Mesothelial cell of epicardium (in vitro differentiated cells): ENCODE measurements at regions not wholly inside any gene's neighbourhood (a gene's known extent, or its start where the extent isn't known, plus 50 kb on each side); places are given as distances from the start of the nearest gene placed in this dataset.
"Not testable (repeated sequence)": the region's sequence is repeated elsewhere in the genome, so short reads cannot be mapped to it uniquely, and the experiment has no call there.

Experiments
- DNase-seq, 2 experiments: peaks; one replicate each; pipeline ENCODE4 v3.0.0; 2021; ENCODE audit warnings: low spot score in 2 of 2; ENCODE audit not compliant: unreplicated experiment in 2 of 2
- H3K27ac Mint-ChIP-seq: 2 replicates; pipeline ENCODE4 v1.8.0; 2021; ENCODE audit warnings: mixed read lengths
- H3K27me3 Mint-ChIP-seq: 2 replicates; pipeline ENCODE4 v1.8.0; 2021; ENCODE audit warnings: low read depth, mixed read lengths
- H3K36me3 Mint-ChIP-seq: 2 replicates; pipeline ENCODE4 v1.8.0; 2021; ENCODE audit warnings: mixed read lengths
- H3K4me1 Mint-ChIP-seq: 2 replicates; pipeline ENCODE4 v1.8.0; 2021; ENCODE audit warnings: mixed read lengths
- H3K4me3 Mint-ChIP-seq: 2 replicates; pipeline ENCODE4 v1.8.0; 2021; ENCODE audit warnings: mild to moderate bottlenecking, moderate library complexity, mixed read lengths
- H3K9me3 Mint-ChIP-seq: 2 replicates; pipeline ENCODE4 v1.8.0; 2021; ENCODE audit warnings: mixed read lengths

DNA sequence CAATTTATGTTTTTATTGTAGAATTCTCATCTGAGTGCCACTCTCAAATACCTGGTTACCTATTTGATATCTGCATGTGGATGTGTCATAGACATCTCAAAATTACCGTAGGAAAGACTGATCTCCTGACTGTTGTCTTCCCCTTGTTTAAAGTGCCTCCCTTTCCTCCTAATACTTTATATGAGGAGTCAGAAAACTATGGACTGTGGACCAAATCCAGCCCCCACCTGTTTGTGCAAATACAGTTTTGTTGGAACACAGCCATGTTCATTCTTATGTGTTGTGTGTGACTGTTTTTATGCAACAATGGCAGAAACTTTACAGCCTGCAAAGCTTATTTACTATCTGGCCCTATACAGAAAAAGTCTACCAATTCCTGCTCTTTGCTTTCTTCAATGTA, 150.6 kb downstream of the NBPF8 start:
- not testable (repeated sequence) for H3K9me3 Mint-ChIP-seq, H3K27me3 Mint-ChIP-seq, H3K4me3 Mint-ChIP-seq, H3K27ac Mint-ChIP-seq, H3K4me1 Mint-ChIP-seq, DNase-seq, H3K36me3 Mint-ChIP-seq

DNA sequence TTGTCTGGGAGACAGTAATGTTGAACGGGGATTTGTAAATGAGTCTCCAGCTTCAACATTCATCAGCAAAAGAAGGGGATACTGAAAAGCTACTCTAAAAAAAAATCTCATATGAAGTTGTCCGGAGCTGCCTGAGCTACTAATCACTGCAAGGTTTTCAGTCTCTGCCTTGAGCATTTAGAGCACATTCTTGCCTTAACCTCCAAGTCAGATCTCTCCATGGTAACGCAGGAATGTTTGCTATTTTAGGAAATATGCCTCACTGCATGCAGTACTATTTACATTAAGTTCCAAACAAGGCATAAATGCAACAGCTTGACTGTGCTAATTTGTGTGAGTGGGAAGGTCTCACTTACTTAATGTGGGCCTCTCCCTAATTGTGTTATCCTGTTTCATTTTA, 152.8 kb downstream of the NBPF8 start:
- not testable (repeated sequence) for H3K36me3 Mint-ChIP-seq, H3K4me1 Mint-ChIP-seq, H3K9me3 Mint-ChIP-seq, H3K27ac Mint-ChIP-seq, H3K27me3 Mint-ChIP-seq, H3K4me3 Mint-ChIP-seq, DNase-seq

DNA sequence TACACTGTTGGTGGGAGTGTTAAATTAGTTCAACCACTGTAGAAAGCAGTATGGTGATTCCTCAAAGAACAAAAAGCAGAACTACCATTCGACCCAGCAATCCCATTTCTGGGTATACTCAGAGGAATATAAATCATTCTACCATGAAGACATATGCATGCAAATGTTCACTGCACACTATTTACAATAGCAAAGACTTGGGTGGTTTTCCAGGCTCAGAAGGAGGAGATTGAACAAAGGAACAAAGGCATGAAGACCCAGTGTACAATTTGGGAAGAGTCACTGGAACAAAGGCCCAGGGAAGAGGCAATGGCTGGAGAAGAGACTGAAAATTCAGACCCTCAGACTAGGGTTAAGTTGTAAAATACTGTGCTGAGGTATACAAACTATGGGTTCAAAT, 148.5 kb upstream of the NBPF26 start:
- not testable (repeated sequence) for H3K9me3 Mint-ChIP-seq, H3K27ac Mint-ChIP-seq, H3K4me1 Mint-ChIP-seq, DNase-seq, H3K27me3 Mint-ChIP-seq, H3K4me3 Mint-ChIP-seq, H3K36me3 Mint-ChIP-seq

DNA sequence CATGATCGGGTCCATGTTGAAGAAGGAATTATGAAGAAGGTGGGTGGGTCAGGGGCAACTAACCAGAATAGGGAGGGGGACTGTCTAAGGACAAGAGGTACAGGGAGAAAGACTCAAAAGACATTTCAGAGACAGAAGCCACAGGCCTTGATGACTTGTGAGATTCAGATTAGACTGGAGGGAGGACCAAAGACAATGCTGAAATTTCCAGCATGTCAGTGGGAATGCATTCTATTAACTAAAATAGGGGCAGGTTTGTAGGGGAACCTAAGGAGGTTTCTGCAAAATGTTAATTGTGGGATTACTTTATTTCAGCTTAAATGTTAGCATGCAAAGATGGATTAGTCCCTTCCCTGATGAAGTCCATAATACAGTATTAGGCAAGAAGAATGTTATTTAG, 141.6 kb upstream of the NBPF26 start:
- not testable (repeated sequence) for DNase-seq, H3K9me3 Mint-ChIP-seq, H3K27ac Mint-ChIP-seq, H3K4me1 Mint-ChIP-seq, H3K27me3 Mint-ChIP-seq, H3K36me3 Mint-ChIP-seq, H3K4me3 Mint-ChIP-seq

DNA sequence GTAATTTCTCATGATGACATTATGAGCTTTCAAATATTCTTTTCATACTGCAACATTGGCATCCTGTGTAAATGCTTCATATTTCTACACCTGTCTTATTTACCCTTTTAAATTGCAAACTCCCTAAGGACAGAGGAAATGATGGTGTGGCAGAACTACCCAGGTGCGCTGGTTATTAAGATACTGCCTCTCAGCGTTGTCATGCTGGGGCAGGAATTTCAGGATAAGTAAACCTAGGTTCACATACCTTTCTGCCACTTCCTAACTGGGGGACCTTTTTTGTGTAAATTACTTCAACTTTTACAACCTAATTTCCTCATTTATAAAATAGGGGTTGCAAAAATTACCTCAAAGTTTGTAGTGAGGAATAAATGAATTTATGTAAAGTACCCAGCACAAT, 137.7 kb upstream of the NBPF26 start:
- H3K27ac Mint-ChIP-seq, H3K36me3 Mint-ChIP-seq, H3K9me3 Mint-ChIP-seq, DNase-seq, H3K4me1 Mint-ChIP-seq, H3K4me3 Mint-ChIP-seq, H3K27me3 Mint-ChIP-seq: not testable (repeated sequence)

DNA sequence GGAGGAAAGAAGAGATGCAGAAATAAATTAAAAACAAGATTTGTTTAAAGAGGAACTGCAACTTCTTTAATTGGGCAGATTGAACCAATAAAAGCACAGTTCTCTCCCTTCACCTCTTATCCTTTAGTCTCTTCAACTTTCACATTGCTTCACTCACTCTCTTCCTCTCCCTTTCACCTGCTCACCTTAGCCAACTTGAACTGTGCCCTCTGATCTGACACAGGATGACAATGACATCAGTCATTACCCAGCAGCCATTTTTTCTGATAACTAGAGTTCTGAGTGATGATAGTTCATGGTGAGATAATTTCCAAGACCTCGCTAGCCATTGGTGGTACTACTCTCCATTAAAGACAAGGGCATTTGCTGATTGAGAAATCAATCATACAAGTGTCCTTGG, 134.9 kb upstream of the NBPF26 start:
- H3K9me3 Mint-ChIP-seq, H3K27me3 Mint-ChIP-seq, H3K4me3 Mint-ChIP-seq, H3K36me3 Mint-ChIP-seq, DNase-seq, H3K27ac Mint-ChIP-seq, H3K4me1 Mint-ChIP-seq: not testable (repeated sequence)

DNA sequence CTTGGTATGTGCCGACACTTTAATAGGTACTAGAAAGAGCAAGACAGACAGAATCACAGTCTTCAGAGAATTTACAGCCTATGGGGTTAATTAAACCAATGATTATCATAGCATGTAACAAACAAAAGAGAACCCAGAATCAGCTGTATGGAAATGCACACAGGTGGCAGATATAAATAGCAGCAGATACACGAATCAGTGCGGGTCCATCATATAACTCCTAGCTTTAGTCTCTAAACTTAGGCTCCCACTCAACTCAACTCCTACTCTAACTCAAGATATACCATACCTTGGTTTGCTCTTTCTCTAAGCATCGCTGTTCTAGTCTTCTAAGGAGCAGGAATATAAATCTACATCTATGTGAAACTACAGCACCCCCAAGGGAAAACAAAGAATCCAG, 132.0 kb upstream of the NBPF26 start:
- not testable (repeated sequence) for H3K36me3 Mint-ChIP-seq, H3K4me1 Mint-ChIP-seq, H3K27ac Mint-ChIP-seq, H3K9me3 Mint-ChIP-seq, H3K27me3 Mint-ChIP-seq, DNase-seq, H3K4me3 Mint-ChIP-seq

DNA sequence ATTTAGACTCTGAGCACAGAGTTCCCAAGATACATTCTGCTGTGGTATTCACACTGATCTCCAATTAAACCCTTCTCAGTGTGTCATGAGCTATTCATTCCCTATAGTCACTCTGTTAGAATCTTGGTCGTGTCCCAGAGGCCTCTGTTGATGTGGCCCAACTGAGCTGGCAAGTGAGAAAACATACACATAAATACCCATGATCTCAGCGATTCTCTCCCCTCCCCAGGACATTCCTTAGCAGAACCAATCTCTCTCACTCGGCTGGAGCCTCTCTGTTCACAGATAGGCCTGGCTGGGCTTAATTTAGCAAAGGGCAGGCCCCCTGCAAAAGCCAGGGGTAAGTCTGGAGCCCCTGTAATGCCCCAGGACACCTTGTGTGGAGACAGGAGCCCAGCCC, 130.8 kb upstream of the NBPF26 start:
- H3K36me3 Mint-ChIP-seq, H3K27me3 Mint-ChIP-seq, H3K9me3 Mint-ChIP-seq, DNase-seq, H3K4me3 Mint-ChIP-seq, H3K4me1 Mint-ChIP-seq, H3K27ac Mint-ChIP-seq: not testable (repeated sequence)

DNA sequence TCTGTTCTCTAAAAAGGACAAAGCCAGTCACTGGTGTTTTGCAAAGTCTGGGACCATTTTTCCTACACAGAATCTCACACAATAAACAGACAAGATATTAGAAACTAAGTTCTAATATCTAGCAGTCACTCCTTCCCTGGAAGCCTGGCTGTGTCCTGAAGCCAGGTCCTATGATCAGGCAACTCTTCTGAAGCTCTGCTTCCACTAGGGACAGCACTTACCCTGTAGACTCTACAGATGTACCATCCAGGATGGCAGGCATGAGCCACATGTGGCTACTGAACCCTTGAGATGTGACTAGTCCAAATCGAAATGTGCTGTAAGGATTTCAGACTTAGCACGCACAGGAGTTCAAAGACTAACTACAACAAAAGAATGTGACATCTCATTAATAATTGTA, 130.1 kb upstream of the NBPF26 start:
- H3K27me3 Mint-ChIP-seq, H3K4me1 Mint-ChIP-seq, H3K9me3 Mint-ChIP-seq, H3K27ac Mint-ChIP-seq, DNase-seq, H3K36me3 Mint-ChIP-seq, H3K4me3 Mint-ChIP-seq: not testable (repeated sequence)

DNA sequence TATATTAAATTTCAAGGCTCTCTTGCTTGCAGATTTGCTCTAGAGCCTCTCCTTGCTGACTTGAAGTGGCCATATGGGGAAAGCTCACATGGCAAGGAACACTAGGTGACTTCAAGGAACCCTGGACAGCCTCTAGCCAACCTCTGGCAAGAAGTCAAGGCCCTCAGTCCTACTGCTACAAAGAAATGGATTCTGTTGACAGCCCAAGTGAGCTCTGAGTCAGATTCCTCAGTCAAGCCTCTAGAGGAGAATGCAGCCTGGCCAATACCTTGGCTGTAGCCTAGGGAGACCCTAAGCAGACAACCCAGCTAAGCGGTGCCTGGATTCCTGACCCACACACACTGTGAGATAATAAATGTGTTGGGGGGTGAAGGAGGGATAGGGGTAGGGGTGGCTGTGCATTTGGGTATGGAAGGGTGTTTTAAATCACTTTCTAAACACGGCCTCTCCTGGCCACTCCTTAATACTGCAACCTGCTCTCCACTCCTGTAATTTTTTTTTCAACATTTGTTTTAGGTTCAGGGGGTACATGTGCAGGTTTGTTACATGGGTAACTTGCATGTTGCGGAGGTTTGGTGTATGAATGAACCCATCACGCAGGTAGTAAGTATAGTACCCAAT, 125.3 kb upstream of the NBPF26 start:
- H3K9me3 Mint-ChIP-seq, H3K27me3 Mint-ChIP-seq, H3K36me3 Mint-ChIP-seq, H3K4me3 Mint-ChIP-seq, DNase-seq, H3K4me1 Mint-ChIP-seq, H3K27ac Mint-ChIP-seq: not testable (repeated sequence)

DNA sequence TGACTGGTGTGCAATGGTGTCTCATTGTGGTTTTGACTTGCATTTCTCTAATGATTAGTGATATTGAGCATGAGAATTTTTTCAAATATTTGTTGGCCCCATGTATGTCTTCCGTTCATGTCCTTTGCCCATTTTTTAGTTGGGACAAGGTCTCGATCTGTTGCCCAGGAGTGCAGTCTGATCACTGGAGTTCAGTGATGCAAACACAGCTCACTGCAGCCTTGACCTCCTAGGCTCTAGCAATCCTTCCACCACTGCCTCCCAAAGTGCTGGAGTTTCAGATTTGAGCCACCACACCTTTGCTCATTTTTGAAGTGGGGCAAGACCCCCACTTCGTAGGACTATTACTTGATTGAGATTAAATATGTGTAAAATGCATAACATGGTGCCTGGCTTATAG, 124.2 kb upstream of the NBPF26 start:
- not testable (repeated sequence) for H3K27ac Mint-ChIP-seq

DNA sequence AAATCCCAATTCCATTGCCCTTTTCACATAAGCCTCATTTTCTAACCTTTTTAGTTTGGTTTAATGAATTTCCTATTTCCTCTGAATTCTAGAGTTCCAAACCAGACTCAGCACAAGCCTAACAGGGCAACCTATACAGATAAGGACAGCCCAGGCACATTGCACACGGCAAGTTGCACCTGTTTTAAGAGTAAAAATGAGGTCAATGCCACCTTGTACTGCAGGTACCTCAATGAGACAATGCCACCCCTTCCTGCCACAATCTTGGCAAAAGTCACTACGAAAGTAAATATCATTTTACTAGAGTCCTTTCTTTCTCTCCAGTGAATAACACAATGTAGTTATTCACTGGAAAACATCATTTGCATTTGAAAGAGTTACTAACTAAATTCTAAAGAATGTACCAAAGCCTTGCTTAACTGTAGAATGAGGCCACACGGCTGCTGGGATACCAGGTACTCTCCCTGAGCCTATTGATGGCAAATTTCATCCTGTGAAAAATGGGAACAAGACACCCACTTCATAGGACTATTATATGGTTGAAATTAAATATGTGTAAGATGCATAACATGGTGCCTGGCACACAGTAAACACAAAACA, 123.2 kb upstream of the NBPF26 start:
- DNase-seq, H3K4me1 Mint-ChIP-seq, H3K36me3 Mint-ChIP-seq, H3K27me3 Mint-ChIP-seq, H3K4me3 Mint-ChIP-seq, H3K9me3 Mint-ChIP-seq, H3K27ac Mint-ChIP-seq: not testable (repeated sequence)

More for the DNA sequence above, 124.2 kb upstream of the NBPF26 start:
- not testable (repeated sequence) for H3K4me3 Mint-ChIP-seq, H3K9me3 Mint-ChIP-seq, H3K4me1 Mint-ChIP-seq, H3K27me3 Mint-ChIP-seq, H3K36me3 Mint-ChIP-seq, DNase-seq

DNA sequence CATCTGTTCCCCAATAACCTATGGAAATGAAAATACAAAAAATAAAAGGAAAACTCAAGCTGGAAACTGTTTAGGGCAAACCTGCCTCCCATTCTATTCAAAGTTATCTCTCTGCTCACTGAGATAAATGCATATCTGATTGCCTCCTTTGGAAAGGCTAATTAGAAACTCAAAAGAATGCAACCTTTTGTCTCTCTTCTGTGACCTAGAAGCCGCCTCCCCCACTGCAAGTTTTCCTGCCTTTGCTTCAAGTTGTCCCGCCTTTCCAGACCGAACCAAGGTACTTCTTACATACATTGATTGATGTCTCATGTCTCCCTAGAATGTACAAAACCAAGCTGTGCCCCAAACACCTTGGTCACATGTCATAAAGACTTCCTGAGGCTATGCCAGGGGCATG, 115.9 kb upstream of the NBPF26 start:
- DNase-seq, H3K27ac Mint-ChIP-seq, H3K4me1 Mint-ChIP-seq, H3K27me3 Mint-ChIP-seq, H3K36me3 Mint-ChIP-seq, H3K4me3 Mint-ChIP-seq, H3K9me3 Mint-ChIP-seq: not testable (repeated sequence)

DNA sequence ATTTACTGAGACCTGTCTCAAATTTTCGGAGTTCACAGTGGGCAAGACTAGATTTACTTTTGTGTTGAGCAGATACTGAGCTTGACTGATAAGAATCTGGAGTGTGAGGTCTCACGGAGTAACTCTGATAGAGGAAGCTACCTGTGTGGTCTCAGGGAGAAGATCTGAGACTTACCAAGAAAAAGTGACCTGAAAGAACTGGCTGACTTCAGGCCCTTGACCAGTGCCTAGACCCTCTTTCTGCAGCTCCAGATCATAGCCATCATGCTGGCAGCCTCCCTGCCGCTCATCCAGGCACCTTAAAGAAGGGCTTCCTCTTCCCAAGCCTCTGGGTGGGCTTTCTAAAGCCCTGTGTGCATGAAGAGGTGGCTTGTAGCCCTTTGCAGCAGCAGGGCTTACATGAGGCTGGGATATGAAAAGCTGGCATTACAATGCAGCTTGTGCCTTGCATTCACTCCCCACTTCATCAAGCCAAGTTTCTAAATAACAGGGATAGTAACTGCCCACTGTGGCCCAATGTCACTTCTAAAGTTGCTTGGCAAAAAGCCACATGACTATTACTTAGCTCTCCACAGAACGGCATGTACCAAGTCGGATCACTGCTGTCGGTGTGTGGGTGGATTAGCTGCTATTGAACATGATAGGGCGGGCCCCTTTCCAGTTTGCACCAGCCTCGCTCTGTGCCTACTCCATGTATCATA, 115.3 kb upstream of the NBPF26 start:
- H3K27ac Mint-ChIP-seq, H3K36me3 Mint-ChIP-seq, DNase-seq, H3K4me3 Mint-ChIP-seq, H3K9me3 Mint-ChIP-seq, H3K27me3 Mint-ChIP-seq, H3K4me1 Mint-ChIP-seq: not testable (repeated sequence)
